ENCODE measurements at regions not wholly inside any gene's neighbourhood (a gene's known extent, or its start where the extent isn't known, plus 50 kb on each side); places are given as distances from the start of the nearest gene placed in this dataset.

GRCh38 chr10:86599729-86600128 is 54.6 kb upstream of the OPN4 start:
- intact Hi-C loops (cut with DNase I) = no loop called here
- H3K9me3 ChIP-seq = no peaks in the 10 kb centered on the region
- DNase-seq (ENCODE audit: low spot score) = no peak
- TF ChIP-seq POLR2A (IDR thresholded peaks at IDR 0.05) (no peak), CTCF (IDR thresholded peaks at IDR 0.05) (no peak), POLR2AphosphoS5 (IDR thresholded peaks at IDR 0.05) (no peak)
- WGBS = 50% methylated on average over 4 of the region's 4 CpGs
- no peaks in the 10 kb centered on the region for H3K27me3 ChIP-seq (replicated peaks; ENCODE audit: insufficient read depth)
- no peaks in the 10 kb centered on the region for H3K4me1 ChIP-seq (replicated peaks)
- H3K4me3 ChIP-seq = no peak overlapping the region
- H3K36me3 ChIP-seq = no peaks in the 10 kb centered on the region
- H3K27ac ChIP-seq = no peak overlapping the region

- WGBS = 81% methylated on average over 2 of the region's 2 CpGs
- H3K4me3 ChIP-seq = no peak overlapping the region
- no peak for TF ChIP-seq POLR2A (IDR thresholded peaks at IDR 0.05)
- TF ChIP-seq CTCF (IDR thresholded peaks at IDR 0.05) = no peak
- TF ChIP-seq POLR2AphosphoS5 (IDR thresholded peaks at IDR 0.05) = no peak
- no peaks in the 10 kb centered on the region for H3K4me1 ChIP-seq (replicated peaks)
- H3K27me3 ChIP-seq (replicated peaks; ENCODE audit: insufficient read depth) = no peaks in the 10 kb centered on the region
- intact Hi-C loops (cut with DNase I) = no loop called here
- H3K9me3 ChIP-seq = no peaks in the 10 kb centered on the region
- no peak for DNase-seq (ENCODE audit: low spot score)
- no peaks in the 10 kb centered on the region for H3K36me3 ChIP-seq
- no peak overlapping the region for H3K27ac ChIP-seq
Observed at GRCh38 chr10:86600296-86600695, 54.1 kb upstream of the OPN4 start.

- Histone ChIP-seq H3K4me3 (no peak overlapping the region), H3K27me3 (replicated peaks; ENCODE audit: insufficient read depth) (no peaks in the 10 kb centered on the region), H3K36me3 (no peaks in the 10 kb centered on the region), H3K4me1 (replicated peaks) (no peaks in the 10 kb centered on the region), H3K27ac (no peak overlapping the region), H3K9me3 (no peaks in the 10 kb centered on the region)
- intact Hi-C loops (cut with DNase I) = no loop called here
- 82% methylated on average over 3 of the region's 3 CpGs for WGBS
- TF ChIP-seq POLR2A (IDR thresholded peaks at IDR 0.05) = no peak
- TF ChIP-seq CTCF (IDR thresholded peaks at IDR 0.05) = no peak
- no peak for TF ChIP-seq POLR2AphosphoS5 (IDR thresholded peaks at IDR 0.05)
- DNase-seq (ENCODE audit: low spot score) = no peak
Observed at GRCh38 chr10:86601956-86602602, 52.3 kb upstream of the OPN4 start.

GRCh38 chr10:86603256-86603655 is 51.1 kb upstream of the OPN4 start:
- intact Hi-C loops (cut with DNase I) = no loop called here
- Histone ChIP-seq H3K4me3 (no peak overlapping the region), H3K9me3 (no peaks in the 10 kb centered on the region), H3K36me3 (no peaks in the 10 kb centered on the region), H3K4me1 (replicated peaks) (no peaks in the 10 kb centered on the region), H3K27ac (no peak overlapping the region), H3K27me3 (replicated peaks; ENCODE audit: insufficient read depth) (no peaks in the 10 kb centered on the region)
- no peak for TF ChIP-seq POLR2AphosphoS5 (IDR thresholded peaks at IDR 0.05)
- TF ChIP-seq CTCF (IDR thresholded peaks at IDR 0.05) = no peak
- TF ChIP-seq POLR2A (IDR thresholded peaks at IDR 0.05) = no peak
- 79% methylated on average over 4 of the region's 4 CpGs for WGBS
- no peak for DNase-seq (ENCODE audit: low spot score)
